ENCODE measurements at regions not wholly inside any gene's neighbourhood (a gene's known extent, or its start where the extent isn't known, plus 50 kb on each side); places are given as distances from the start of the nearest gene placed in this dataset.
A peak's percentile ranks its signal among the peaks of the same experiment; 100 is the strongest.

DNA sequence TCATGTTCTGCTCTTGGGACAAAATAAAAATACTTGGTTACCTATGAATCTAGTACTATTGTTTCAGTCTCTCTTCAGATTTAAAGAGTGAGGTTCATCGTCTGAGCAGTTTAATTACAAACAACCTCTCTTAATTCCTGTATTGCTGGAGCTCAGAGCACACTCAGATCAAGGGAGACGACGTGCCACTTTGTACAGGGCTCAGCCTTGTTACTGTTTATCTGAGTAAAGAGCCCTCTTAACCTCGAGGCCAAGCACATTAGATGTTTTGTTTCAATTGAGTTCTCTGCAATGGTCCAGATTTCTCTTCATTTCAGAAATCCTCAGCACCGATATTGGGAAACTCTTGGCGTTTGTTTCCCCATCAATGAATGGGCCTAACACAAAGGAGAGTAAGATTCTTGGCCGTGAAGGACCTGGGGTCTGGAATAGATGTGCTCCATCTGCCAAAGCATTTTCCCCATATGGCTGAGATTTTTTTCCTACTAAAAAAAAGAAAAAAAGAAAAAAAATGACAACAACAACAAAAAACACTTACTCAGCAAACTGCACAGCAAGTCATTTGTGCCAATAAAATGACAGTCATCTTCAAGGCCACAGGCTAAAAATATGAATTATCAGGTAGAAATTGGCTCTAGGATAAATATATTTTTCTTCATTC is 82.6 kb upstream of the CCN6 start (continued):
- peak; percentile 82 for TF ChIP-seq MAFG (tag; conservative IDR thresholded peaks at IDR 0.05)
- TF ChIP-seq, protein P1, sequence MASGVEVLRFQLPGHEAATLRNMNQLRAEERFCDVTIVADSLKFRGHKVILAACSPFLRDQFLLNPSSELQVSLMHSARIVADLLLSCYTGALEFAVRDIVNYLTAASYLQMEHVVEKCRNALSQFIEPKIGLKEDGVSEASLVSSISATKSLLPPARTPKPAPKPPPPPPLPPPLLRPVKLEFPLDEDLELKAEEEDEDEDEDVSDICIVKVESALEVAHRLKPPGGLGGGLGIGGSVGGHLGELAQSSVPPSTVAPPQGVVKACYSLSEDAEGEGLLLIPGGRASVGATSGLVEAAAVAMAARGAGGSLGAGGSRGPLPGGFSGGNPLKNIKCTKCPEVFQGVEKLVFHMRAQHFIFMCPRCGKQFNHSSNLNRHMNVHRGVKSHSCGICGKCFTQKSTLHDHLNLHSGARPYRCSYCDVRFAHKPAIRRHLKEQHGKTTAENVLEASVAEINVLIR (CRISPR knock-in tag; IDR thresholded peaks at IDR 0.05): no peak
- TF ChIP-seq ZBTB9 (CRISPR knock-in tag; IDR thresholded peaks at IDR 0.05): no peak
- TF ChIP-seq RCOR1 (IDR thresholded peaks at IDR 0.05; ENCODE audit: borderline replicate concordance in 1 of 2, low read depth in 2 of 2, low read length in 2 of 2): no peak
- no peak for TF ChIP-seq KLF1 (tag; IDR thresholded peaks at IDR 0.05)
- no peak for TF ChIP-seq MYBL2 (IDR thresholded peaks at IDR 0.05; ENCODE audit: low read depth)
- no peak for TF ChIP-seq MYBL2 (CRISPR knock-in tag; IDR thresholded peaks at IDR 0.05; ENCODE audit: borderline replicate concordance)
- no peak for TF ChIP-seq ARID2 (IDR thresholded peaks at IDR 0.05)
- peak; percentile 89 for TF ChIP-seq ZNF316 (IDR thresholded peaks at IDR 0.05)

All from K562 (cell line).